ENCODE measurements at regions not wholly inside any gene's neighbourhood (a gene's known extent, or its start where the extent isn't known, plus 50 kb on each side); places are given as distances from the start of the nearest gene placed in this dataset.

- TF ChIP-seq POLR2AphosphoS5 (IDR thresholded peaks at IDR 0.05; ENCODE audit: low read depth, low read length) (no peak), REST (IDR thresholded peaks at IDR 0.05; ENCODE audit: insufficient read depth in 1 of 2, low read depth in 2 of 2, low read length in 2 of 2) (no peak), TAF1 (IDR thresholded peaks at IDR 0.05; ENCODE audit: borderline replicate concordance, insufficient read depth, low read length) (no peak), SIN3A (IDR thresholded peaks at IDR 0.05; ENCODE audit: borderline replicate concordance, insufficient read depth, low read length) (no peak), FOXP2 (optimal IDR thresholded peaks at IDR 0.05; ENCODE audit: borderline replicate concordance, extremely low read depth, extremely low read length, insufficient read depth) (no peak)
Observed at GRCh38 chr4:189096108-189096507, 844.6 kb upstream of the FRG1 start.

- TF ChIP-seq TAF1 (IDR thresholded peaks at IDR 0.05; ENCODE audit: borderline replicate concordance, insufficient read depth, low read length) = no peak
- TF ChIP-seq SIN3A (IDR thresholded peaks at IDR 0.05; ENCODE audit: borderline replicate concordance, insufficient read depth, low read length) = no peak
- no peak for TF ChIP-seq REST (IDR thresholded peaks at IDR 0.05; ENCODE audit: insufficient read depth in 1 of 2, low read depth in 2 of 2, low read length in 2 of 2)
- no peak for TF ChIP-seq FOXP2 (optimal IDR thresholded peaks at IDR 0.05; ENCODE audit: borderline replicate concordance, extremely low read depth, extremely low read length, insufficient read depth)
- no peak for TF ChIP-seq POLR2AphosphoS5 (IDR thresholded peaks at IDR 0.05; ENCODE audit: low read depth, low read length)
Observed at GRCh38 chr4:189096717-189097116, 844.0 kb upstream of the FRG1 start.

GRCh38 chr4:189098932-189099696 is 841.6 kb upstream of the FRG1 start:
- TF ChIP-seq FOXP2 (optimal IDR thresholded peaks at IDR 0.05; ENCODE audit: borderline replicate concordance, extremely low read depth, extremely low read length, insufficient read depth) = no peak
- no peak for TF ChIP-seq POLR2AphosphoS5 (IDR thresholded peaks at IDR 0.05; ENCODE audit: low read depth, low read length)
- TF ChIP-seq SIN3A (IDR thresholded peaks at IDR 0.05; ENCODE audit: borderline replicate concordance, insufficient read depth, low read length) = no peak
- no peak for TF ChIP-seq REST (IDR thresholded peaks at IDR 0.05; ENCODE audit: insufficient read depth in 1 of 2, low read depth in 2 of 2, low read length in 2 of 2)
- no peak for TF ChIP-seq TAF1 (IDR thresholded peaks at IDR 0.05; ENCODE audit: borderline replicate concordance, insufficient read depth, low read length)

GRCh38 chr4:189113389-189113888 is 827.2 kb upstream of the FRG1 start:
- TF ChIP-seq SIN3A (IDR thresholded peaks at IDR 0.05; ENCODE audit: borderline replicate concordance, insufficient read depth, low read length) = no peak
- TF ChIP-seq TAF1 (IDR thresholded peaks at IDR 0.05; ENCODE audit: borderline replicate concordance, insufficient read depth, low read length) = no peak
- no peak for TF ChIP-seq POLR2AphosphoS5 (IDR thresholded peaks at IDR 0.05; ENCODE audit: low read depth, low read length)
- no peak for TF ChIP-seq REST (IDR thresholded peaks at IDR 0.05; ENCODE audit: insufficient read depth in 1 of 2, low read depth in 2 of 2, low read length in 2 of 2)
- TF ChIP-seq FOXP2 (optimal IDR thresholded peaks at IDR 0.05; ENCODE audit: borderline replicate concordance, extremely low read depth, extremely low read length, insufficient read depth) = no peak
